Vagina (tissue), 2 donors: ENCODE measurements at regions not wholly inside any gene's neighbourhood (a gene's known extent, or its start where the extent isn't known, plus 50 kb on each side); places are given as distances from the start of the nearest gene placed in this dataset.

Experiments used
- DNase-seq, 2 donors: peaks; one replicate each; pipeline ENCODE4 v3.0.0-alpha.2; 2017; ENCODE audit errors: extremely low spot score in 2 of 2
- H3K27ac ChIP-seq: fragments of 200-600 bp; sonication (generic); one replicate; pipeline ENCODE4 v1.5.1; 2019
- H3K27me3 ChIP-seq: fragments of 200-600 bp; sonication (generic); one replicate; pipeline ENCODE4 v1.5.1; 2019
- H3K36me3 ChIP-seq, 2 donors: fragments of 200-600 bp; sonication (generic); one replicate each; pipeline ENCODE4 v1.5.1; 2017 to 2019
- H3K4me1 ChIP-seq: fragments of 200-600 bp; sonication (generic); one replicate; pipeline ENCODE4 v1.5.1; 2019
- H3K4me3 ChIP-seq, 2 donors: fragments of 200-600 bp; sonication (generic); 1 replicate in 1 of 2; 2 replicates in 1 of 2; pipeline ENCODE4 v1.5.1; 2016 to 2019
- H3K9me3 ChIP-seq: fragments of 200-600 bp; sonication (generic); one replicate; pipeline ENCODE4 v1.5.1; 2019
- POLR2A ChIP-seq, 2 donors: fragments of 450-650 bp; IDR thresholded peaks; one replicate each; pipeline ENCODE4 v1.6.1; 2017; ENCODE audit warnings: antibody characterized with exemption in 2 of 2, mild to moderate bottlenecking in 2 of 2, moderate library complexity in 2 of 2
- POLR2AphosphoS5 ChIP-seq, 2 donors: sonication (generic); formaldehyde crosslinking; IDR thresholded peaks; one replicate each; pipeline ENCODE4 v1.9.0; 2017; ENCODE audit warnings: antibody characterized with exemption in 2 of 2, mild to moderate bottlenecking in 2 of 2, low read depth in 1 of 2; ENCODE audit not compliant: insufficient read depth in 1 of 2
- intact Hi-C: fragments of 100-400 bp; cut with DNase I; formaldehyde crosslinking; loops from one replicate; pipeline ENCODE4 v1.15.1; 2023
- TF ChIP-seq, protein P1 (sequence below), 3 experiments: fragments of 450-650 bp in 2 of 3; fragments of 200-600 bp in 1 of 3; sonication (generic) in 1 of 3; IDR thresholded peaks; one replicate each; pipeline ENCODE4 v1.5.1; 2017 to 2019; ENCODE audit warnings: antibody characterized with exemption in 3 of 3, mild to moderate bottlenecking in 2 of 3, moderate library complexity in 2 of 3

DNA sequence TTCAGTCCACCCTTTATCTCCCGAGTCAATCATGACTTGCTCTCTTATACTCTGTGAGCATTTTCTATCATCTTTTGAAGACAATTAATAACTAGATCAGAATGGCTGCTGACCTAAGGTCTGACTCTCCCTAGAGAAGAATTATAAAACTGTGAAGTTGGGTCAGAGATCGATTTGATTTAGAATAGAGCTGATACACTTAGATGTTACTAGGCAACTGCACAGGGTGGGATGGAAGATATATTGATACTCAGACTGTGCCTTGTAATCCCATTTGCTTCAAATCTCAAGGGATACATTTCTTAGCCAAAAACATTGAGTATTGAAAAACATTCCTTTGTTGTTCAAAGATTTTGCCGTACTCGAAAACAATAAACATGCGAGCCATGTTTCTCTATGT is 106.0 kb upstream of the NMUR2 start:
- Histone ChIP-seq H3K27me3 (no peaks in the 10 kb centered on the region), H3K4me3 (no peak overlapping the region), H3K27ac (no peak overlapping the region), H3K4me1 (no peaks in the 10 kb centered on the region), H3K36me3 (no peaks in the 10 kb centered on the region), H3K9me3 (no peaks in the 10 kb centered on the region)
- intact Hi-C loops, result no loop called here
- DNase-seq, result no peak
- no peak for TF ChIP-seq POLR2A (IDR thresholded peaks at IDR 0.05)
- TF ChIP-seq POLR2AphosphoS5 (IDR thresholded peaks at IDR 0.05; ENCODE audit: insufficient read depth in 1 of 2, low read depth in 1 of 2), result no peak
- TF ChIP-seq, protein P1, sequence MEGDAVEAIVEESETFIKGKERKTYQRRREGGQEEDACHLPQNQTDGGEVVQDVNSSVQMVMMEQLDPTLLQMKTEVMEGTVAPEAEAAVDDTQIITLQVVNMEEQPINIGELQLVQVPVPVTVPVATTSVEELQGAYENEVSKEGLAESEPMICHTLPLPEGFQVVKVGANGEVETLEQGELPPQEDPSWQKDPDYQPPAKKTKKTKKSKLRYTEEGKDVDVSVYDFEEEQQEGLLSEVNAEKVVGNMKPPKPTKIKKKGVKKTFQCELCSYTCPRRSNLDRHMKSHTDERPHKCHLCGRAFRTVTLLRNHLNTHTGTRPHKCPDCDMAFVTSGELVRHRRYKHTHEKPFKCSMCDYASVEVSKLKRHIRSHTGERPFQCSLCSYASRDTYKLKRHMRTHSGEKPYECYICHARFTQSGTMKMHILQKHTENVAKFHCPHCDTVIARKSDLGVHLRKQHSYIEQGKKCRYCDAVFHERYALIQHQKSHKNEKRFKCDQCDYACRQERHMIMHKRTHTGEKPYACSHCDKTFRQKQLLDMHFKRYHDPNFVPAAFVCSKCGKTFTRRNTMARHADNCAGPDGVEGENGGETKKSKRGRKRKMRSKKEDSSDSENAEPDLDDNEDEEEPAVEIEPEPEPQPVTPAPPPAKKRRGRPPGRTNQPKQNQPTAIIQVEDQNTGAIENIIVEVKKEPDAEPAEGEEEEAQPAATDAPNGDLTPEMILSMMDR (IDR thresholded peaks at IDR 0.05), result no peak

DNA sequence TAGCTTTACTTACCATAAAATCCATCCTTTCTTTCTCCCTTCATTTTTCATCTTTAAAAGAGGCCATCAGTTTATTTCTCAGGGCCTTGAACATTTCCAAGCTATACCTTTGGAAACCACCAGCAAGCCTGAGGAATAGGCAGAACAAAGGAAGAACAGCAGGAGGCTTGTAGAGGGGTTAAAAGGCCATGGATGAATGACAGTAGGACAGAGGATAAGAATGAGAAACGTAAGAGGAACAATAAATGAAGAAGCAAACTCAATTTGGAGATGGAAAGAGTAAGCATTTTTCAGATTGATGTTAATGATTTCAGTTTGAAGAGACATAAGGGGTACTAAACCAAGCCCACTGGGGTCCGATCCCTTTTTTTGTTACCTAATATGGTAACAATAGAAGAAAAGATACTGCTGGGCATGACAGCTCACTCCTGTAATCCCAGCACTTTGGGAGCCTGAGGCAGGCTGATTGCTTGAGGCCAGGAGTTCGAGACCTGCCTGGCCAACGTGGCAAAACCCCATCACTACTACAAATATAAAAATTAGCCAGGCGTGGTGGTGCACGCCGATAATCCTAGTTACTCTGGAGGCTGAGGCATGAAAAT is 106.6 kb upstream of the NMUR2 start:
- Histone ChIP-seq H3K27ac (no peak overlapping the region), H3K36me3 (no peaks in the 10 kb centered on the region), H3K4me3 (no peak overlapping the region), H3K4me1 (no peaks in the 10 kb centered on the region), H3K27me3 (no peaks in the 10 kb centered on the region), H3K9me3 (no peaks in the 10 kb centered on the region)
- TF ChIP-seq, protein P1 (IDR thresholded peaks at IDR 0.05), result no peak
- TF ChIP-seq POLR2A (IDR thresholded peaks at IDR 0.05) (no peak), POLR2AphosphoS5 (IDR thresholded peaks at IDR 0.05; ENCODE audit: insufficient read depth in 1 of 2, low read depth in 1 of 2) (no peak)
- no peak for DNase-seq
- intact Hi-C loops, result no loop called here

DNA sequence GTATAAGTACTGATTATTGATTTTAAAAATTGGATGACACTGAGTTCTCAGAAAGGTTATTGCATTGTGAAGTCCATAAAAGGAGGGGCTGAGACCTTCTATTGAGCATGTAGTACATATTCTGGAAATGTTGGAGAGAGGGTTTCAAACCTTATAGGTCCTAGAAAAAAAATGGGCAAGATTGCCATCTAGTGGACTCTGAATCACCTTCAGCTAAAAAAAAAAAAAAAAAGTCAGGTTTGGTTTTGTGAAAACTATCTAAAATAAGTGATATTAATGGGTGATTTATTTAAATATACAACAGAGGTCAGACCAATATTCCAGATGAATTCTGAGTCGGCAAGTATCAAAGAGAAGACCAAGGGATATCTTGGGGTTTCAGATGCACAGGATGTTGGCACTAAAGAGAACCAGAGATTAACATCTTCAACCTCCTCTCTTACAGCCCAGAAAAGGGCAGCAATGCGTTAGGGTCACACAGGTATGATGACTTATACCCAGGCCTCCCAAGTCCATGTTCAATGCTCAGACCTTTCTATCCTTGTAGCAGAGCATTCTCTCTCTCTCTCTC is 109.8 kb upstream of the NMUR2 start:
- Histone ChIP-seq H3K9me3 (no peaks in the 10 kb centered on the region), H3K4me1 (no peaks in the 10 kb centered on the region), H3K27ac (no peak overlapping the region), H3K27me3 (no peaks in the 10 kb centered on the region), H3K4me3 (no peak overlapping the region), H3K36me3 (no peaks in the 10 kb centered on the region)
- intact Hi-C loops, result no loop called here
- TF ChIP-seq POLR2A (IDR thresholded peaks at IDR 0.05) (no peak), POLR2AphosphoS5 (IDR thresholded peaks at IDR 0.05; ENCODE audit: insufficient read depth in 1 of 2, low read depth in 1 of 2) (no peak)
- TF ChIP-seq, protein P1 (IDR thresholded peaks at IDR 0.05), result no peak
- DNase-seq, result no peak

DNA sequence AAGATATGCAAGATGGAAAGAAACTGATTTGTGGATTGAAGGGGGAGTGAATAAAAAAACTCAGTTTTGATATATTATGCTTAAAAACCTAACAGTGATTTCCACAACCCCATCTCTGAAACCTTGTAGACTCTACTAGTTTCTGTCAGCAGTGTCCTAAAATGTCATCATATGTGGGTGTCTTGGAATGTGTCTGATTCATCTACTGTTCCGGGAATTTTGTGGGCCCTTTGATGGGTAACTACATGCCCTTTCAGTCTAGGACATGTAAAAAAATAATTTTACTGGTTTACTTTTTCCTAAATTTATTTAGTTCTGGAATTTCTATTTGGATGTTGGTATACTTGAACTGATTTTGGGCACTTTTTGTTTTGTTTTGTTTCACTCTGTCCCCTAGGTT is 118.9 kb upstream of the NMUR2 start:
- intact Hi-C loops, result no loop called here

More for the DNA sequence above, 118.9 kb upstream of the NMUR2 start:
- H3K36me3 ChIP-seq, result no peaks in the 10 kb centered on the region
- DNase-seq, result no peak
- no peaks in the 10 kb centered on the region for H3K9me3 ChIP-seq
- no peak overlapping the region for H3K4me3 ChIP-seq
- TF ChIP-seq, protein P1 (IDR thresholded peaks at IDR 0.05), result no peak
- TF ChIP-seq POLR2AphosphoS5 (IDR thresholded peaks at IDR 0.05; ENCODE audit: insufficient read depth in 1 of 2, low read depth in 1 of 2) (no peak), POLR2A (IDR thresholded peaks at IDR 0.05) (no peak)
- peaks cover 5% of the 10 kb centered on the region for H3K4me1 ChIP-seq
- H3K27ac ChIP-seq, result no peak overlapping the region
- H3K27me3 ChIP-seq, result no peaks in the 10 kb centered on the region
